NCI-H2029 treated with DMSO at 0.1 percent for 48 hours (cell line): ENCODE measurements at regions not wholly inside any gene's neighbourhood (a gene's known extent, or its start where the extent isn't known, plus 50 kb on each side); places are given as distances from the start of the nearest gene placed in this dataset.
A peak's percentile ranks its signal among the peaks of the same experiment; 100 is the strongest.
"Not testable (repeated sequence)": the region's sequence is repeated elsewhere in the genome, so short reads cannot be mapped to it uniquely, and the experiment has no call there.

Source experiments
- DNase-seq: peaks from one replicate; lab custom pipeline; 2025; lab: John Stamatoyannopoulos, UW

GRCh38 chr10:29722777-29723176, 88.0 kb upstream of the SVIL start:
- no peak for DNase-seq

GRCh38 chr10:29720149-29720548, 85.4 kb upstream of the SVIL start:
- no peak for DNase-seq

- no peak for DNase-seq
These were observed 84.5 kb upstream of the SVIL start for GRCh38 chr10:29719281-29719675.

GRCh38 chr10:29715296-29715695, 80.5 kb upstream of the SVIL start:
- no peak for DNase-seq

- DNase-seq, result no peak
These were observed 79.5 kb upstream of the SVIL start for GRCh38 chr10:29714096-29714874.

GRCh38 chr10:29713450-29713849, 78.7 kb upstream of the SVIL start:
- DNase-seq, result no peak

- peak; percentile 25 for DNase-seq
These were observed 77.3 kb upstream of the SVIL start for GRCh38 chr10:29712108-29712507.

- DNase-seq, result no peak
These were observed 75.4 kb upstream of the SVIL start for GRCh38 chr10:29710128-29710527.

GRCh38 chr10:29709484-29710002, 74.8 kb upstream of the SVIL start:
- no peak for DNase-seq

GRCh38 chr10:29703271-29703670, 68.5 kb upstream of the SVIL start:
- no peak for DNase-seq

GRCh38 chr10:29702273-29703164, 67.7 kb upstream of the SVIL start:
- no peak for DNase-seq

GRCh38 chr10:29701306-29701705, 66.5 kb upstream of the SVIL start:
- no peak for DNase-seq

- no peak for DNase-seq
These were observed 64.8 kb upstream of the SVIL start for GRCh38 chr10:29699621-29700020.

GRCh38 chr10:29698773-29699490, 64.2 kb upstream of the SVIL start:
- no peak for DNase-seq

- DNase-seq, result not testable (repeated sequence)
These were observed 61.8 kb upstream of the SVIL start for GRCh38 chr10:29696581-29696980.

GRCh38 chr10:29694121-29694520, 59.4 kb upstream of the SVIL start:
- DNase-seq, result no peak

GRCh38 chr10:29692121-29692539, 57.4 kb upstream of the SVIL start:
- no peak for DNase-seq

GRCh38 chr10:29691564-29692072, 56.8 kb upstream of the SVIL start:
- no peak for DNase-seq

GRCh38 chr10:29689001-29689400, 54.2 kb upstream of the SVIL start:
- no peak for DNase-seq

GRCh38 chr10:29688230-29688661, 53.5 kb upstream of the SVIL start:
- DNase-seq, result no peak

GRCh38 chr10:29687421-29688164, 52.8 kb upstream of the SVIL start:
- DNase-seq, result no peak
